Psoas muscle (tissue), 7 donors: ENCODE measurements at regions not wholly inside any gene's neighbourhood (a gene's known extent, or its start where the extent isn't known, plus 50 kb on each side); places are given as distances from the start of the nearest gene placed in this dataset.
"Not testable (repeated sequence)": the region's sequence is repeated elsewhere in the genome, so short reads cannot be mapped to it uniquely, and the experiment has no call there.

ENCODE experiments used
- ATAC-seq, 4 donors: fragments of 200-7000 bp; cut with Tn5 transposase; one replicate each; pipeline ENCODE4 v1.9.1; 2020; ENCODE audit warnings: moderate library complexity in 3 of 4, mild to moderate bottlenecking in 2 of 4
- DNase-seq, 2 donors: peaks; one replicate each; pipeline ENCODE4 v3.0.0-alpha.2; 2020
- H3K27ac ChIP-seq: fragments of 200-600 bp; one replicate; pipeline ENCODE4 v1.8.0; 2022
- H3K27me3 ChIP-seq, 3 donors: fragments of 200-600 bp in 1 of 3; one replicate each; pipeline versions ENCODE4 v1.6.1 to v1.8.0; 2013 to 2022; ENCODE audit warnings: low read length in 2 of 3, mild to moderate bottlenecking in 2 of 3, moderate library complexity in 1 of 3; ENCODE audit not compliant: insufficient read depth in 3 of 3
- H3K36me3 ChIP-seq, 2 donors: fragments of 200-600 bp in 1 of 2; one replicate each; pipeline versions ENCODE4 v1.6.1 to v1.8.0; 2013 to 2022; ENCODE audit warnings: low read depth in 1 of 2, mild to moderate bottlenecking in 1 of 2, moderate library complexity in 1 of 2; ENCODE audit not compliant: insufficient read depth in 1 of 2
- H3K4me1 ChIP-seq: fragments of 200-600 bp; one replicate; pipeline ENCODE4 v1.8.0; 2022
- H3K4me3 ChIP-seq: fragments of 200-600 bp; one replicate; pipeline ENCODE4 v1.8.0; 2022; ENCODE audit warnings: mild to moderate bottlenecking
- H3K9me3 ChIP-seq: fragments of 200-600 bp; one replicate; pipeline ENCODE4 v1.8.0; 2022
- CTCF ChIP-seq: fragments of 200-600 bp; IDR thresholded peaks from one replicate; pipeline ENCODE4 v1.8.0; 2022; ENCODE audit warnings: antibody characterized with exemption
- WGBS, 3 donors: extraction: QIAGEN DNeasy Blood & Tissue Kit; methylation state at CpG; one replicate each; pipeline versions ENCODE4 v1.1.6 to v1.1.7; 2013; 5-methylcytosine and 5-hydroxymethylcytosine counted together
- intact Hi-C, 2 donors: fragments of 100-400 bp; cut with DNase I; formaldehyde crosslinking; loops; one replicate each; pipeline versions ENCODE4 v1.11.0 to v1.14.2; 2022
- donor health status: healthy with polysubstance abuse.
- donor health status: DM: no; HTN: no; CAD: no; lungs with moderate emphysema.
- donor health status: Bipolar disorder and iron deficiency.
- donor health status: healthy.
- donor health status: DM: yes; HTN: yes; CAD: no.
- donor health status: DM: no; HTN: no; CAD: no.
- donor health status: DM: yes; HTN: yes; CAD: no.

- H3K4me1 ChIP-seq: no peaks in the 10 kb centered on the region
- DNase-seq (no peak), ATAC-seq (no peak)
- no peak overlapping the region for H3K27ac ChIP-seq
- H3K9me3 ChIP-seq: no peaks in the 10 kb centered on the region
- no peaks in the 10 kb centered on the region for H3K27me3 ChIP-seq
- TF ChIP-seq CTCF: no peak
- no peaks in the 10 kb centered on the region for H3K36me3 ChIP-seq
- intact Hi-C loops: no loop called here
- WGBS, 3 donors: 85 to 90% (median 89%) methylated on average over 1 of the region's 1 CpG
- no peak overlapping the region for H3K4me3 ChIP-seq
Measured at GRCh38 chr4:179372242-179372641, 1930.0 kb upstream of the AGA start.

GRCh38 chr4:179372746-179373145 lies 1930.5 kb upstream of the AGA start:
- TF ChIP-seq CTCF: no peak
- intact Hi-C loops: no loop called here
- Histone ChIP-seq H3K4me1 (no peaks in the 10 kb centered on the region), H3K4me3 (no peak overlapping the region), H3K9me3 (no peaks in the 10 kb centered on the region), H3K27me3 (no peaks in the 10 kb centered on the region), H3K36me3 (no peaks in the 10 kb centered on the region), H3K27ac (no peak overlapping the region)
- no peak for ATAC-seq
- DNase-seq: no peak

GRCh38 chr4:179378847-179379246 lies 1936.6 kb upstream of the AGA start:
- H3K9me3 ChIP-seq, ATAC-seq, H3K27me3 ChIP-seq, H3K4me1 ChIP-seq, intact Hi-C loops, DNase-seq, H3K36me3 ChIP-seq, H3K27ac ChIP-seq, H3K4me3 ChIP-seq: not testable (repeated sequence)
- 84 to 87% (median 86%) methylated on average over 3 of the region's 3 CpGs for WGBS, 3 donors

GRCh38 chr4:179392787-179393186 lies 1950.5 kb upstream of the AGA start:
- 72 to 79% (median 77%) methylated on average over 4 of the region's 4 CpGs for WGBS, 3 donors
- Histone ChIP-seq H3K9me3 (peaks cover 5% of the 10 kb centered on the region), H3K36me3 (no peaks in the 10 kb centered on the region), H3K4me3 (no peak overlapping the region), H3K27ac (no peak overlapping the region), H3K27me3 (no peaks in the 10 kb centered on the region), H3K4me1 (no peaks in the 10 kb centered on the region)
- intact Hi-C loops: no loop called here
- no peak for ATAC-seq
- DNase-seq: no peak
- no peak for TF ChIP-seq CTCF

GRCh38 chr4:179398414-179398813 lies 1956.2 kb upstream of the AGA start:
- TF ChIP-seq CTCF: no peak
- H3K36me3 ChIP-seq: no peaks in the 10 kb centered on the region
- ATAC-seq: no peak
- no peak overlapping the region for H3K27ac ChIP-seq
- WGBS, 3 donors: 72 to 83% (median 79%) methylated on average over 5 of the region's 5 CpGs
- intact Hi-C loops: no loop called here
- H3K27me3 ChIP-seq: no peaks in the 10 kb centered on the region
- no peak overlapping the region for H3K4me3 ChIP-seq
- no peaks in the 10 kb centered on the region for H3K4me1 ChIP-seq
- peaks cover 5% of the 10 kb centered on the region for H3K9me3 ChIP-seq
- DNase-seq: no peak
